Fibroblast of lung (primary cell): ENCODE measurements at regions not wholly inside any gene's neighbourhood (a gene's known extent, or its start where the extent isn't known, plus 50 kb on each side); places are given as distances from the start of the nearest gene placed in this dataset.

Experiments used
- DNase-seq, 2 donors: peaks; one replicate each; pipeline versions ENCODE4 v3.0.0 to v3.0.0-alpha.2; 2010; ENCODE audit warnings: low read depth in 2 of 2
- H2AFZ ChIP-seq: 2 replicates; pipeline ENCODE4 v1.5.1; 2012; ENCODE audit warnings: low read length, control low read depth, inconsistent platforms
- H3K27ac ChIP-seq: 2 replicates; pipeline ENCODE4 v1.5.1; 2011; ENCODE audit warnings: low read length, control low read depth; ENCODE audit not compliant: insufficient read depth
- H3K27me3 ChIP-seq: 2 replicates; pipeline ENCODE4 v1.5.1; 2011; ENCODE audit warnings: mild to moderate bottlenecking, low read length; ENCODE audit not compliant: control insufficient read depth, insufficient read depth
- H3K36me3 ChIP-seq: 2 replicates; pipeline ENCODE4 v1.5.1; 2011; ENCODE audit warnings: low read length; ENCODE audit not compliant: control insufficient read depth, insufficient read depth
- H3K4me1 ChIP-seq: 2 replicates; pipeline ENCODE4 v1.5.1; 2011; ENCODE audit warnings: low read length; ENCODE audit not compliant: control insufficient read depth, insufficient read depth; ENCODE audit errors: extremely low read depth
- H3K4me2 ChIP-seq: 2 replicates; pipeline ENCODE4 v1.5.1; 2011; ENCODE audit warnings: low read length, control low read depth; ENCODE audit not compliant: insufficient read depth; ENCODE audit errors: extremely low read depth
- H3K4me3 ChIP-seq, 4 experiments: fragments of 200-600 bp in 1 of 4; sonication (generic) in 1 of 4; replicated peaks in 1 of 4; 2 replicates each; pipeline ENCODE4 v1.5.1; 2011 to 2016; ENCODE audit warnings: low read length in 4 of 4, low read depth in 3 of 4, mild to moderate bottlenecking in 3 of 4, control low read depth in 2 of 4, inconsistent platforms in 1 of 4, mixed read lengths in 1 of 4; ENCODE audit not compliant: insufficient read depth in 1 of 4; ENCODE audit errors: control extremely low read depth in 1 of 4
- H3K79me2 ChIP-seq: 2 replicates; pipeline ENCODE4 v1.5.1; 2012; ENCODE audit warnings: mild to moderate bottlenecking, low read length, inconsistent platforms; ENCODE audit not compliant: control insufficient read depth, insufficient read depth
- H3K9ac ChIP-seq: 2 replicates; pipeline ENCODE4 v1.5.1; 2011; ENCODE audit warnings: mild to moderate bottlenecking, low read length, control low read depth; ENCODE audit not compliant: insufficient read depth
- H3K9me3 ChIP-seq: 2 replicates; pipeline ENCODE4 v1.5.1; 2012; ENCODE audit warnings: low read depth, low read length; ENCODE audit not compliant: control insufficient read depth, insufficient read depth
- H4K20me1 ChIP-seq: 2 replicates; pipeline ENCODE4 v1.5.1; 2011; ENCODE audit warnings: low read length; ENCODE audit not compliant: control insufficient read depth, insufficient read depth; ENCODE audit errors: extremely low read depth
- EZH2 ChIP-seq: IDR thresholded peaks from 2 replicates; pipeline ENCODE4 v1.5.1; 2012; ENCODE audit warnings: low read length, control low read depth, mild to moderate bottlenecking; ENCODE audit errors: missing control alignments
- TF ChIP-seq, protein P1 (sequence below), 2 donors: IDR thresholded peaks in 1 of 2; conservative IDR thresholded peaks in 1 of 2; 1 replicate in 1 of 2; 2 replicates in 1 of 2; pipeline ENCODE4 v1.5.1; 2011 to 2012; ENCODE audit warnings: low read length in 2 of 2, control low read depth in 1 of 2, inconsistent platforms in 1 of 2, low read depth in 1 of 2, mild to moderate bottlenecking in 1 of 2

- no peaks in the 10 kb centered on the region for H4K20me1 ChIP-seq
- TF ChIP-seq EZH2: no peak
- TF ChIP-seq, protein P1, sequence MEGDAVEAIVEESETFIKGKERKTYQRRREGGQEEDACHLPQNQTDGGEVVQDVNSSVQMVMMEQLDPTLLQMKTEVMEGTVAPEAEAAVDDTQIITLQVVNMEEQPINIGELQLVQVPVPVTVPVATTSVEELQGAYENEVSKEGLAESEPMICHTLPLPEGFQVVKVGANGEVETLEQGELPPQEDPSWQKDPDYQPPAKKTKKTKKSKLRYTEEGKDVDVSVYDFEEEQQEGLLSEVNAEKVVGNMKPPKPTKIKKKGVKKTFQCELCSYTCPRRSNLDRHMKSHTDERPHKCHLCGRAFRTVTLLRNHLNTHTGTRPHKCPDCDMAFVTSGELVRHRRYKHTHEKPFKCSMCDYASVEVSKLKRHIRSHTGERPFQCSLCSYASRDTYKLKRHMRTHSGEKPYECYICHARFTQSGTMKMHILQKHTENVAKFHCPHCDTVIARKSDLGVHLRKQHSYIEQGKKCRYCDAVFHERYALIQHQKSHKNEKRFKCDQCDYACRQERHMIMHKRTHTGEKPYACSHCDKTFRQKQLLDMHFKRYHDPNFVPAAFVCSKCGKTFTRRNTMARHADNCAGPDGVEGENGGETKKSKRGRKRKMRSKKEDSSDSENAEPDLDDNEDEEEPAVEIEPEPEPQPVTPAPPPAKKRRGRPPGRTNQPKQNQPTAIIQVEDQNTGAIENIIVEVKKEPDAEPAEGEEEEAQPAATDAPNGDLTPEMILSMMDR (conservative IDR thresholded peaks at IDR 0.05 in 1 of 2, IDR thresholded peaks at IDR 0.05 in 1 of 2; ENCODE audit: low read depth in 1 of 2, low read length in 2 of 2): no peak
- no peak overlapping the region for H3K4me3 ChIP-seq
- H3K79me2 ChIP-seq: no peaks in the 10 kb centered on the region
- H3K27ac ChIP-seq: no peak overlapping the region
- H3K4me2 ChIP-seq: no peak overlapping the region
- no peaks in the 10 kb centered on the region for H3K9me3 ChIP-seq
- no peaks in the 10 kb centered on the region for H3K27me3 ChIP-seq
- no peak for DNase-seq
- H3K9ac ChIP-seq: no peak overlapping the region
- H3K36me3 ChIP-seq: no peaks in the 10 kb centered on the region
- H2AFZ ChIP-seq: no peak overlapping the region
- no peaks in the 10 kb centered on the region for H3K4me1 ChIP-seq
Observed at GRCh38 chr6:10215326-10216110, 199.4 kb downstream of the TFAP2A start.

DNA sequence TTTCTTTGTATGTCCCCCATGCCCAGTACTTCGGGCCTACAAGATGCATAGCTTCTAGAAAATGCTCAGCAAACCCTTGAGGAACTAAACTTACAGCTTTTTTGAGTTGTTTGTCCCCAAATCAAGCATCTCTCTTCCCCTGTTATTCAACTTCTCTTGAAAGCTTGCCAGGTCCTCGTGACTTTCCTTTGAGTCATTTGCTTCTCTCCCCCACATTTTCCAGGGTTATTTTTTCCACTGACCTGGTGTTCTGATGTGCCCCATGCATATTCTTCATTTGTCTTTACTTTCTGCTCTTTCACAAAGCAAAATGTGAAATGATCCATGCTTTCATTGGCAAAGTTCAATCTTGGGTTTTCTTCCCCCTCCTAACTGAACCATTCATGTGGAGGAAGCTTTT, 204.8 kb downstream of the TFAP2A start:
- H3K4me3 ChIP-seq: no peak overlapping the region
- no peak overlapping the region for H2AFZ ChIP-seq
- H3K9ac ChIP-seq: no peak overlapping the region
- no peaks in the 10 kb centered on the region for H4K20me1 ChIP-seq
- no peaks in the 10 kb centered on the region for H3K36me3 ChIP-seq
- no peak overlapping the region for H3K27ac ChIP-seq
- H3K4me1 ChIP-seq: no peaks in the 10 kb centered on the region
- peak in 1 of 2 donors; percentile 28 for DNase-seq
- H3K9me3 ChIP-seq: no peaks in the 10 kb centered on the region
- TF ChIP-seq, protein P1 (conservative IDR thresholded peaks at IDR 0.05 in 1 of 2, IDR thresholded peaks at IDR 0.05 in 1 of 2; ENCODE audit: low read depth in 1 of 2, low read length in 2 of 2): no peak
- no peak for TF ChIP-seq EZH2
- H3K27me3 ChIP-seq: no peaks in the 10 kb centered on the region
- no peak overlapping the region for H3K4me2 ChIP-seq
- H3K79me2 ChIP-seq: no peaks in the 10 kb centered on the region

DNA sequence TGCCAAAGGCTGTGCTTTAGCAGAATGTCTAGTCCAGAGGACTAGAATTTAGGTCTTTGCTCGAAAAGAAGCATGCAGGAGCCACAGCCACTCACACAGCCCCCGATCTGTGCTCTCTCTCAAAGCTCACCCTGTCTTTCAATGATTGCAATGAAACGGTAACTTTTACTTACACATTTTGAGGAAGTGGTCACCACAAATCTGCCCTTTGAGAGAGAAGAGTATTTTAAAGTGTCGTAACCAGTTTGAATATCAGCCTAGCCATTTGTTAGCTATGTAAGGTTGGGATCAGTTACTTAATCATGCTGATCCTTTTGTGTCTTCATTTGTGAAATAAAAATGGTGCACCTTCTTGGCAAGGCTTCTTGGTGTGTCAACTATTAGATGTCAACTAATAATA, 209.0 kb downstream of the TFAP2A start:
- Histone ChIP-seq H3K79me2 (no peaks in the 10 kb centered on the region), H3K4me1 (no peaks in the 10 kb centered on the region), H3K27ac (no peak overlapping the region), H3K27me3 (no peaks in the 10 kb centered on the region), H3K4me2 (no peak overlapping the region), H3K36me3 (no peaks in the 10 kb centered on the region), H3K9ac (no peak overlapping the region), H3K4me3 (no peak overlapping the region), H2AFZ (no peak overlapping the region), H3K9me3 (no peaks in the 10 kb centered on the region), H4K20me1 (no peaks in the 10 kb centered on the region)
- DNase-seq: no peak
- TF ChIP-seq EZH2: no peak
- TF ChIP-seq, protein P1 (conservative IDR thresholded peaks at IDR 0.05 in 1 of 2, IDR thresholded peaks at IDR 0.05 in 1 of 2; ENCODE audit: low read depth in 1 of 2, low read length in 2 of 2): no peak
